GM12865 (cell line): ENCODE measurements at regions not wholly inside any gene's neighbourhood (a gene's known extent, or its start where the extent isn't known, plus 50 kb on each side); places are given as distances from the start of the nearest gene placed in this dataset.

Experiments used
- DNase-seq: peaks from one replicate; pipeline ENCODE4 v3.0.0; 2010; ENCODE audit warnings: low read depth
- H3K4me3 ChIP-seq: 2 replicates; pipeline ENCODE4 v1.5.1; 2011; ENCODE audit warnings: mild to moderate bottlenecking, low read depth, low read length, control low read depth
- CTCF ChIP-seq: IDR thresholded peaks from 2 replicates; pipeline ENCODE4 v1.5.1; 2011; ENCODE audit warnings: low read length, control low read depth, low read depth, inconsistent platforms; ENCODE audit not compliant: insufficient read depth; ENCODE audit errors: missing control alignments

- TF ChIP-seq CTCF: no peak
- DNase-seq: no peak
- H3K4me3 ChIP-seq: no peak overlapping the region
Measured at GRCh38 chr4:35511851-35512250, 732.5 kb downstream of the ARAP2 start.

GRCh38 chr4:35516102-35516501 lies 728.2 kb downstream of the ARAP2 start:
- H3K4me3 ChIP-seq: no peak overlapping the region
- no peak for DNase-seq
- no peak for TF ChIP-seq CTCF

GRCh38 chr4:35520059-35520458 lies 724.3 kb downstream of the ARAP2 start:
- DNase-seq: no peak
- H3K4me3 ChIP-seq: no peak overlapping the region
- no peak for TF ChIP-seq CTCF

- no peak for DNase-seq
- TF ChIP-seq CTCF: no peak
Measured at GRCh38 chr4:35521682-35522081, 722.6 kb downstream of the ARAP2 start.

GRCh38 chr4:35525192-35525978 lies 718.9 kb downstream of the ARAP2 start:
- H3K4me3 ChIP-seq: no peak overlapping the region
- peak; percentile 32 for DNase-seq
- no peak for TF ChIP-seq CTCF

More at GRCh38 chr4:35521682-35522081, 722.6 kb downstream of the ARAP2 start:
- H3K4me3 ChIP-seq: no peak overlapping the region

- H3K4me3 ChIP-seq: no peak overlapping the region
- DNase-seq: no peak
- TF ChIP-seq CTCF: no peak
Measured at GRCh38 chr4:35526456-35526855, 717.9 kb downstream of the ARAP2 start.

GRCh38 chr4:35534962-35535361 lies 709.4 kb downstream of the ARAP2 start:
- no peak for DNase-seq
- TF ChIP-seq CTCF: no peak

More at GRCh38 chr4:35534962-35535361, 709.4 kb downstream of the ARAP2 start:
- H3K4me3 ChIP-seq: no peak overlapping the region
